ENCODE measurements at regions not wholly inside any gene's neighbourhood (a gene's known extent, or its start where the extent isn't known, plus 50 kb on each side); places are given as distances from the start of the nearest gene placed in this dataset.

DNA sequence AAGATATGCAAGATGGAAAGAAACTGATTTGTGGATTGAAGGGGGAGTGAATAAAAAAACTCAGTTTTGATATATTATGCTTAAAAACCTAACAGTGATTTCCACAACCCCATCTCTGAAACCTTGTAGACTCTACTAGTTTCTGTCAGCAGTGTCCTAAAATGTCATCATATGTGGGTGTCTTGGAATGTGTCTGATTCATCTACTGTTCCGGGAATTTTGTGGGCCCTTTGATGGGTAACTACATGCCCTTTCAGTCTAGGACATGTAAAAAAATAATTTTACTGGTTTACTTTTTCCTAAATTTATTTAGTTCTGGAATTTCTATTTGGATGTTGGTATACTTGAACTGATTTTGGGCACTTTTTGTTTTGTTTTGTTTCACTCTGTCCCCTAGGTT is 118.9 kb upstream of the NMUR2 start:
- no peak for TF ChIP-seq POLR2A (IDR thresholded peaks at IDR 0.05)
- TF ChIP-seq, protein P1, sequence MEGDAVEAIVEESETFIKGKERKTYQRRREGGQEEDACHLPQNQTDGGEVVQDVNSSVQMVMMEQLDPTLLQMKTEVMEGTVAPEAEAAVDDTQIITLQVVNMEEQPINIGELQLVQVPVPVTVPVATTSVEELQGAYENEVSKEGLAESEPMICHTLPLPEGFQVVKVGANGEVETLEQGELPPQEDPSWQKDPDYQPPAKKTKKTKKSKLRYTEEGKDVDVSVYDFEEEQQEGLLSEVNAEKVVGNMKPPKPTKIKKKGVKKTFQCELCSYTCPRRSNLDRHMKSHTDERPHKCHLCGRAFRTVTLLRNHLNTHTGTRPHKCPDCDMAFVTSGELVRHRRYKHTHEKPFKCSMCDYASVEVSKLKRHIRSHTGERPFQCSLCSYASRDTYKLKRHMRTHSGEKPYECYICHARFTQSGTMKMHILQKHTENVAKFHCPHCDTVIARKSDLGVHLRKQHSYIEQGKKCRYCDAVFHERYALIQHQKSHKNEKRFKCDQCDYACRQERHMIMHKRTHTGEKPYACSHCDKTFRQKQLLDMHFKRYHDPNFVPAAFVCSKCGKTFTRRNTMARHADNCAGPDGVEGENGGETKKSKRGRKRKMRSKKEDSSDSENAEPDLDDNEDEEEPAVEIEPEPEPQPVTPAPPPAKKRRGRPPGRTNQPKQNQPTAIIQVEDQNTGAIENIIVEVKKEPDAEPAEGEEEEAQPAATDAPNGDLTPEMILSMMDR (IDR thresholded peaks at IDR 0.05), result no peak
